HK-2 (cell line): ENCODE measurements at regions not wholly inside any gene's neighbourhood (a gene's known extent, or its start where the extent isn't known, plus 50 kb on each side); places are given as distances from the start of the nearest gene placed in this dataset.

Source experiments
- DNase-seq: peaks from one replicate; pipeline ENCODE4 v3.0.0-alpha.2; 2018; ENCODE audit not compliant: unreplicated experiment

DNA sequence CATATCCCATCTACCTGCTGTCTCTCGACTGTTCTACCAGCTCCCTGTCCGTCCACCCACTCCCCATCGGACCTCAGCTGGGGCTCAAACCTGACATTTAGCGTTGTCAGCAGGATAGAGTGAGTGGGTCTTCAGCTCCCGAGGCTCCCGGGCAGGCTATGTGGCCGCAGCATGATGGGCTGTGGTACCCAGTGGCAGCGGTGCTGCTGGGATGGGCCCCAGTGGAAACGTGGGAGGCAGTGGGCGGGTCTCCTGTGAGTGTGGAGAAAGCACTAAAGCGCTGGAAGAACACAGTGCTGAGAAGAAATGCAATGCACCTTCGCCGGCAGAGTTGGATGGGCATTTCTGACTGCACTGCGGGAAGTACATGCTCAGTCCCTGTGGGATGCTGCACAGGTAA, 204.8 kb upstream of the SYT4 start:
- no peak for DNase-seq

DNA sequence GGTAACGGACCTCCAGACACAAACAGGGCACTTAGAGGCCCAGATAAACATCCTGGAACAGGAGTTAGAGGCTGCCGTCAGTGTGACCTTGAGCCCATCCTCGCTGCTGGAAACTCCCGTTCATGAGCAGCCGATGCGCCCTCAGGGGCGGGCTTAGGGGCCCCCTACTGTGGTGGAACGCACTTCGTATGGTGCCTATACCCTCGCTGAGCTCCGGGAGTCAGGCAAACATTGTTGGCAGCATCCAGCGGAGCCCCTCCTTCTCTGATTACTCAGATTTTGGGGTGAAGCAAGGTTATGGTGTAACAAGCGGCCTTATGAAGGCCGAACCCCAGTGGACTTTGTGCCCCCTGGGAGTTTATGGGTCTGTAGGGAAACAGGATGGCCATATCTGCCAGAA, 205.3 kb upstream of the SYT4 start:
- no peak for DNase-seq

DNA sequence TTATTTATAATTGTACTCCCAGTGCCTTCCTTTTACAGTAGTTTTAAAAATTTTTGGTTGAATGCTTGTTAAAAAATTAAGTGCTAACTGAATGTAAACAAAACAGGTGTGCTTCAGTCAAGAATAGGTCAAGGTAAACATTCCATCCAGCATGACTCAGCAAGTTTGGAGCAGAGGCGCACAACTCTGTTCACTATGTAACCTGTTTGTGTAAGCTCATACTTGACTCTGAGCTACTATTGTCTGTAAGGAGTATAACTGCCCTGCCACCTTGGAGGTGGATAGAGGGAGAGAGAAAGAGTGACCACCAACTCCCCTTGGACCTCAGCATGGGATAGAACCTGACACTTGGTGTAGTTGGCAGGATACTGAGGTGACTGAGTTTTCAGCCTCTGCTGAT, 207.4 kb upstream of the SYT4 start:
- DNase-seq, result no peak

DNA sequence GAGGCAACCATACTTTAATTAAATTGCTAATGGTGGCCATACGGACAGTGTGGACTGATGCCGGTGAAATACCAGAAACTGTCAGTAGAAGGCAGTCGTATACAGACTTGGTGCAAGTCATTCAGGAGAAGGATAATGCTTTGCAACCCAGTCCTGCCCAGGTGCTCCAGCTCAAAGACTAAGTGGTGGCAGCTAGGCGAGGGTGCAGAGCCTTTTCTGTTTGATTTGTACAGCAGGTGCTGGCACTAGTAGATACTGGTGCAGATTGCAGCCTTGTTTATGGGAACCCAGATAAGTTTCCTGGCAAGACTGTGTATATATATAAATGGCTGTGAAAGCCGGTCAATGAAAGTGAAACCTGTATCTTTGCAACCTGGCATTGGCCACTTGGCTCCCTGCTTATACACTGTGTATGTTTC, 208.3 kb upstream of the SYT4 start:
- no peak for DNase-seq

DNA sequence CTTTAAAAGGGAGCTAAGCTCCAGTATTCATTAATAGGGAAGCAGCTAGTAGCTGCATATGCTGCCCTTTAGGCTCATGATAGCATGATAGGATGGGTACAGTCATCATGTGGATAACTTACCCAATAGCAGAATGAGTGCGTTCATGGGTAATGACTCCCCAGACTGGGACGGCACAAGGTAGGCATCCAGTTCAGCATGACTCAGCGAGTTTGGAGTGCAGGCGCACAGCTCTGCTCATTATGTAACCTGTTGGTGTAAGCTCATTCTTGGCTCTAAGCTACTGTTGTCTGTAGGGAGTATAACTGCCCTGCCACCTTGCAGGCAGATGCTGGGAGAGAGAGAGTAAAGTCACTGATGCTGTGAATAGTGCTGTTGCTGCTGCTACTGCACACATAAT, 209.2 kb upstream of the SYT4 start:
- no peak for DNase-seq

DNA sequence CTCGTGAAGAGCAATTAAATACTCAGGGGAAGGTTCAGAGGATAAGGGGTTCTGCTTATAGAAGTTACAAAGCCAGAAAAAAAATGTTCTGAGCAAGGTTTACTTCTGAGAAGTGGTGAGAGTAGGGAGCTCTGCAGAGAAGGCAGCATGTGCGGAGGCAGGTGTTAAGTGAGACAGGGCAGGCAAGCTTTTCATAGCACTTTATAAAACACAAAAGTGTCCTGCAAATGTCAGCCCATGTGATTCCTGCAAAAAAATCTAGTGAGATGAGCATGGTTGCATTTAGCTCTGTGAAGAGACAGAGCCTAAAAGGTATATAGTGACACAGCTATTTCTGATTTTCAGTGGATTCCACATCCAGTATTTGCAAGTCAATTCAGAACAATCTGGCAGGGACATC, 223.8 kb upstream of the SYT4 start:
- no peak for DNase-seq

DNA sequence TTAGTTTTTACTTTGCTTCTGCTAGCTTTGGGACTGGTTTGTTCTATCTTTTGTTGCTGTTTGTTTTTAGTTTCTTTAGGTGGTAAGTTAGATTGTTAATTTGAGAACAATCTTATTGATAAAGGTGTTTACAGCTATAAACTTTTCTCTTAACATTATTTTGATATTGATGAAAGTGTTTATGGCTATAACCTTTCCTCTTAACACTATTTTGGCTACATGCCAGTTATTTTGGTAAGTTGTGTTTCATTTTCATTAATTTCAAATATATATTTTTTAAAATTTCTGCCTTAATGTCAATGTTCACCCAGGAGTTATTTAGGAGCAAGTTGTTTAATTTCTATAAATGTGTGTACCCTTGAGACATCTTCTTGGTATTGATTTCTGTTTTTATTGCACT, 229.6 kb upstream of the SYT4 start:
- DNase-seq, result no peak

DNA sequence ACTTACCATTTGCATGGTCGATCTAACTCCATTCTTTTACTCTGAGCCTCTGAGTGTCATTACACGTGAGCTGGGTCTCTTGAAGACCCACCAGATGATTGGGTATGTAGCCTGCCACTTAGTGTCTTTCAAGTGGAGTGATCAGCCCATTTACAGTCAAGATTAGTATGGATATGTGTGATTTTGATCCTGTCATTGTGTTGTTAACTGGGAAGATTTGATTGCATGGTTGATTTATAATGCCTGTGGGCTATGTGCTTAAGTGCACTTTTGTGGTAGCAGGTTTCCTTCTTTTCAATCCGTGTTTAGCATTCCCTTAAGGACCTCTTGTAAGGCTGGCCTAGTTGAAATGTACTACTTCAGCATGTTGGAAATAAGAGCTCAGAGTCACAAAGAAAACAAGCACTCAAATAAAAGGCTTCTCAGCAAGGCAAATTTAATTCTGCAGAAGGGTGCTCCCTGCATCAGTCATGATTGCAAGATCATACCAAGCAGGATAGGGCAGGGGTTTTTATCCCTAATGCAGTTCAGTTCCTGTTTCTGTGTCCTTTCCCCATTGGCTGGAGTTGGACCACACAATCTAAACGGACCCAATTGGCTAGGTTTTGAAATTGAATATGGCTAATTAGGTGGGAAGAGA, 230.7 kb upstream of the SYT4 start:
- DNase-seq, result no peak

DNA sequence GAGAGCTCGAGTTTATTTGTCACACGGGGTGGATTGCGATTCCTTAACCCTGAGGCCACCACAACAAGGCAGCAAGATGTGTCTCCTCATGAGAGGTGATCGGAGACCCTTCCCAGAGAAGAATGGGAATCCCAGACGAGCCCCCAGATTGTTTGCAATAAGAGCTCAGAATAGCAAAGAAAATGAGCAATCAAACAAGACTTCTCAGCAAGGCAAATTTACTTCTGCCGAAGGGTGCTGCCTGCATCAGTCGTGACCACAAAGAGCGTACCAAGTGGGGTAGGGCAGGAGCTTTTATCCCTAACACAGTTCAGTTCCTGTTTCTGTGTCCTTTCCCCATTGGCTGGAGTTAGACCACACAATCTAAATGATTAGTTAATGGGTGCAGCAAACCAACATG, 237.5 kb upstream of the SYT4 start:
- no peak for DNase-seq

DNA sequence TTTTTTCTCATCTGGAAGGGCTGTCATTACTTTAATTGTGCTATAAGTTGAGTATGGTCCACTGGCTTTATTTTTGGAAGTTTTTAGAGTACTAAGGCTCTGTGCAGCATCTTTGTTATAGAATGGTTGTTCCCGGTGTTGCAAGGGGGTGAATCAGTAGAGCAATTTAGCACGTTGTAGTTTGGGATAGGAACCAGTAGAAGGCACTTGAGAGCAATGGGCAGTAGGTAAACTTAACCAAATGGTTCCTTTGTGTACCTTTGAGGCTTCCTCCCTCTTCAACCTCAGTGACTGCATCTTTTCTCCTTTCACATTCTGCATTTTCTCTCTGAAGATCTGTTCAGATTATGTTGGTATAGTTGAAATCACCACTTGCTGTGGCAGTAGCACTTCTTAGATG, 238.2 kb upstream of the SYT4 start:
- DNase-seq, result no peak

DNA sequence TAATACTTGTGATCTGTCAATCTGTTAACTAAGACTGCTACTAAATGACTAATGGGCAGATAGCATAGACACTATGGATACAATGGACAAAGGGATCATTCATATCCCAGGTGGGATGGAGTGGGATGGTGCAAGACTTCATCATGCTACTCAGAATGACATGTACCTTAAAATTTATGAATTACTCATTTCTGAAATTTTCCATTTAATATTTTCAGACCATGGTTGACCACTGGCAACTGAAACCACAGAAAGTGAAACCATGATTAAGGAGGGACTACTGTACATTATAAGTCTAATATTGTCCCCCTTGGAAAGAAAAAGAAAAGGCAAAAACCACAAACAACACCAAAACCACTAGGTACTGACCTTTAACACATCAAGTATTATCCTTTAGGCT, 247.0 kb upstream of the SYT4 start:
- no peak for DNase-seq

DNA sequence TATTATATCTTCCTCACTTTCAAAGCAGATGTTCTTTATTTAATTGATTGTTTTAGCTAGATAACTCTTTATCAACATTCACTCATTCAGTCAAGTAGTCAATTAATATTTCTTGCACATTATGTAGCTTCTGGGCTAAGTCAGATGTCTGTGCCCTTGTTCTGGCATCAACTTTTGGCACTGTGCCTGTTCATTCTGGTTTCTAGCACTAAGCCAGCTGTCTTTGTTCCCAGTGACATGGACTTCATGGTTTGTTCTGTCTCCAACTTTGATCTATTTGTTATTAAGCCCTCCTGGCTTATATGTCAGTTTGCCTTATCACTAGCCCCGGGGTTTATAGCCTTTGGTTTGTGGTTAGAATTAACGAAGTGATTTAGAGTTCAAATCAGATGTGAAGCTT, 247.9 kb upstream of the SYT4 start:
- DNase-seq, result no peak

DNA sequence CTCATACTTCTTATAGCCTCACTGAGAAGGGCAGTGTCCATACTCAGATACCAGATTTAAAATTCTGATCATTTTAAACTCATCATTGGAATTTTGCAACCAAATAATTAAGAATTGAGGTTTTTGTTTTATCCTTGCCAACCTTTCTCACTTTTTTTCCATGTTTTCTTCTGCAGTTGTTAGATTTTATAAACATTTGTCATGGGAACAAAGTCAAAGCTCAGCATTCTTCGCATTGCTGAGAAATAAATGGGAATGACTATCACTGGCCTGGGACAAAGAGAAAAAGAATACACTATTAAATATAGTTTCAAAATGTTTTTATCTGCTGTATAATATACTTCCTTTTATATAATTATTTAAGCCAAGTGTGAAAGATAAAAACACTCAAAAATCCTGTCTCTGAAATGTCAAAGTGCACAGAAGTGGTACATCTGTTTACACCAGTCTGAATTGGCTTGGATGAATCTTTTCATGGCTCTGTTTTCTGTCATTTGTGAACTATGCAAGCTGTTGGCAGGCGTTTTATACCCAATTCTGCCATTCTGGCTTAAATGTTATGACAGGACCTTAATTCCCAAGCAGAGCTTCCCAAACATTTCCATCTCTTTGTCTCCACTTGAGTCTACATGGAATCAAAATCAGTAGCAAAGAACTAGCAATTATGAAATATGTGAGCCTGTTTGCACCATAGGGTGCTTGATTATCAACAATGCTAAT, 249.3 kb upstream of the SYT4 start:
- DNase-seq, result no peak

DNA sequence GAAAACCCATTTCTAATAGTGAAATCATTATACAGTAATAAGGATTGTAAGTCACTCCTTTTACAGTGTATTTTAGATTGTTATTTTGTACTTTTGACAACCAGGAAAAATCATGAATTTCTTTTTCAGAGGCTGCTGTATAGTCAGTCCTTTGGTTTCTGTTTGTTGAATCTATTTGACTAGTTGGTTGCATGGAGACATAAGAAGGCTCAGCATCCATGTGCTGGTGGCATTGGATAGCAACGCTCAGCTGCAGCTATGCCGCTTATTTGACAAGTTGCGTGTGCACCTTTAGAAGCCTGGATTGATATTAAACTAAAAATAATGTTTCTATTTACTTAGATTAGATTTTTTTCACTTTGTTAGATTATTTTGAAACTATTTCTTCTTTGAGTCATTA, 254.1 kb upstream of the SYT4 start:
- DNase-seq, result no peak

DNA sequence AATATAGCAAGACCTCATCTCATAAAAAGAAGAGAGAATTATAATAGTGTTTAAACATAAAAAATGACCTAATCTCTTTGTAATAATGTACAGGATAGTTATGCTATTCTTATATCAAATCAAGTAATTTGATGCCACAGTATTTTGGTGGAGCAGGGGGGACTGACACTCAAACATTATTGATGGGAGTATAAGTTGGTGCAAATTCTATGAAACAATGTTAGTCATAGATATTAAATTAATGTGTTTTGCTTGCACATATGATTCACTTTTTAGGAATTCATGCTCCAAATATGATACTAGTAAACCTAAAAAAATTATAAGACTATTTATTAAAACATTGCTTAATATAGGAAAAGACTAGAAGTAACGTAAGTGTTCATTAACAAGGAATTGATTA, 256.1 kb upstream of the SYT4 start:
- DNase-seq, result no peak

DNA sequence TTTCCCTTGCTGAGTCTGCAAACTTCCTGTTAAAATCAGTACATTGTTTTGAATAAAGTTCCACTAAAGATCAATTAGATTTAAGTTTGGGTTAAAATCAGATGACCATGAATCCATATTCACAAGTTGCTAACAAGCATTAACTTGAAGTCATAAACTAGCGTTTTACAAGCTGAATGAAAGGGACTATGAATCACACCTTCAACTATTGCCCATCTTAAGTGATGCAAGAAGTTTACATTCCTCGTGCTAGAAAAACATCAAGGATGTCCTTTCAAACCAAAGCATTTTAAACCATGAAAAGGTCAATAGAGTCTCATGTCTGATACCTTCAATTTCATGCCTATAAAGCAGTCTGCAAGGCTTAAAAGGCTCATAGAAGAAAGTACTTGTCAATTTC, 257.2 kb upstream of the SYT4 start:
- no peak for DNase-seq

DNA sequence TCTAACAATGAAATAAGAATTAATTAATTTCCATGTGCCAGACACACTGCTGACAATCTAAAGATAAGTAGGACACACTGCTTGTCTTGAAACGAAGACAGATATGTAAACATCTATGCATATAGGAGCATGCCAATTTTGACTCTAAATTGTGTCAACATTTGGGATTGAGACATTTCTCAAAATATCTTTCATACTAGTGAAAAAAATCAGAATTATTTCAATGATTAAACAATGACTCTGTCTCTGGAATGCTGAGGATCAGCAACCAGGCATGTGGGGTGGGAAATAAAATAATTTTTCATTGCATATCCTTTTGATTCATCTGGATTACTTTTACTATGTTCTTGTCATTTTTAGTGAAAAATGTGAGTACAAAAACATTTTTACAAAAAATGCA, 262.6 kb upstream of the SYT4 start:
- no peak for DNase-seq

DNA sequence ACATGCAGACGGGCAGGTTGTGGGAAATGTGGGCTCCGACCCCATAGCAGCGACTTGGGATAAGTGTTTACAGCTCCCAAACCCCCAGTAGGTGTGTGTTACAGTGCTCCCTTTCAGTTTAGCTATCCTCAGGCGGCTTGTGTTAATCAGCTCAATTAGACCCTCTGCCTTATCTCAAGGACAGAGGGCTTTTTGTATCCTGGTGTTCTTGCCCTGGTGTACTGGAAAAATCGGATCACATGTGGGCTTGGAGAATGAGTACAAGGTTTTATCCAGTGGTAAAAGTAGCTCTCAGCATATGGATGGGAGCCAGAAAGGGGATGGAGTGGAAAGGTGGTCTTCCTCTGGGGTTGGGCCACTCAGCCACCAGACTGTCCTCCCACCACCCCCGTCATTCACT, 264.7 kb upstream of the SYT4 start:
- DNase-seq, result no peak

DNA sequence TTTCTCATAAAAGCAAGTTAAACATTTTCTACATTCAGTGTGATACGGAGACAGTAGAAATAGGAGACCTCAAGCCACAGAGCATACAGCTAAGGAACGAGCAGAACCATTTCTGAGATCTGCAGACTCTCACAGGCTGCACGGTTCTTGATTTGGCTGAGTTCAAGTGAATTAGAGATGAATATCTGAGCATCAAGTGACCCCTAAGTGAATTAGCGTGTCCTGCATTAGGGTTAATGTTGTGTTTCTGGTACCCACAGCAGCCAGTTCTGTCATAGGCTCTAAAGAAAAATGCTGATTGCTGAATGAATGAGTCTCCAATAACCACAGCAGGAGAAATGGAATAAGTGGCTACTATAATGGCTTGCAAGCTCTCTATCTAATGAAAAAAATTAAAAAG, 265.9 kb upstream of the SYT4 start:
- no peak for DNase-seq

DNA sequence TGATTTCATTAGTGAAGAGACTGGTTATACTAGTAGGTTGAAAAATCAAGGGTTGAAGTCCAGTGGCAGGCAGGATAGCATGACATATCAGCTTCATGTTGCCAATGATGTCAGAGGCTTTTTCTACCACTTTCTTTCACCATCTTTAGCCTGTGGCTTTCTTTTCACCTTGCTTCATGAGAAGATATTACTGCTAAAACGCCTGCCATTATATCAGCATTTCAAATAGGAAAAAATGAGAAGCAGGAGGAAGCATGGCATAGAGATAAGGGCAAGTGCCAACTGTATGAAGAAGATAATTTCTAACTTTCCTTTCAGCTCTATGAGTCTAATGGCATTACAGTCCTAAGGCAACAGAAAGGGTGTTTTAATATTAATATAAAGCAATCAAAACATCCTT, 270.2 kb upstream of the SYT4 start:
- no peak for DNase-seq

DNA sequence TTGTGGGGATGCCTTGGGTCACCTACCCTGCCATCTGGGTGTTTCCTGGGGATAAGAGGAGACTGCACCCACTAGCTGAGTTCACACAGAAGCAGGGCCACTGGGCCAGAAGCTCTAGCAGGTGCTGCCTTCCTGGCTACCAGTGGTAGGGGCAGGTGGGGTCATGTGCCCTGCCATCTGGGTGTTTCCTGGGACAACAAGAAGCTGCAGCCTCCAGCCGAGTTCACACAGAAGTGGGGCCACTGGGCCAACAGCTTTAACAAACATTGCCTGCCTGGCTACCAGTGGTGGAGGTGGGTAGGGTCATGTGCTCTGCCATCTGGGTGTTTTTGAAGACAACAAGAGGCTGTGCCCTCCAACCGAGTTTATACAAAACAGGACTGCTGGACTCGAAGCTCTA, 282.2 kb upstream of the SYT4 start:
- DNase-seq, result no peak

DNA sequence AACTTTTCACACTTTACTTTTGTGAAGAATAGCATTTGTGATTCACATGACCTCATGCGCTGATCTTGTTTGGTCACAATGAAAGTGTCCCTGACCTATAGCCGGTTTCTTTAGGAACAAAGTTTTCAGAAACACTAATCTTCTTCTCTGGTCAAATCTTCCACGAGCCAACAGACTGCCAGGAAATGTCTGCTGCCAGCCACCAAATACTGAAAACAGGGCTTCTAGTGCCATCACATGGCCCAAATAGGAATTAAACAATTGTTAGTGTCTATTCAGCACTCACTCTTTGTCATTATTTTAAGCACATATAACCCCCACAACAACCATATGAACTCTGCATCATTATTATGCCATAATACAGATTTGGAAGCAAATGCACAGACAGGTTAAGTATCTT, 286.5 kb upstream of the SYT4 start:
- DNase-seq, result peak; percentile 8

DNA sequence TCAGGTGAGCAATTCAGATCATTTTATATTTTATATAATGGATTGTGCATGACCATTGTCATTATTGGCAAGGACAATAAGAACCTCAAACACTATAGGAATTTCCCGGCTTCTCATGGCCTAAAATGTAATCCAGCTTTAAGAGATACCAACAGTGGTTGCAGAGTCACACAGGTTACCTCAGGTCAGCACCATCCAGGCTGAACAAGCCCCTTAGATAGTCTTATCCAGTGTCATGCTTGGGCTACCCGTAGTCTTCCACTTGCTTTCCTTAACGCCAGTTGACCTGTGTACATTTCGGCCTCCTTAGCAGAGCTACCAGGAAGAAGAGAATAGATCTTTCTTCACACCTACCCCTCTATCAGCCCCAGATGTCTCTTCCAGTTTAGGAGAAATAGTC, 293.3 kb upstream of the SYT4 start:
- DNase-seq, result no peak

DNA sequence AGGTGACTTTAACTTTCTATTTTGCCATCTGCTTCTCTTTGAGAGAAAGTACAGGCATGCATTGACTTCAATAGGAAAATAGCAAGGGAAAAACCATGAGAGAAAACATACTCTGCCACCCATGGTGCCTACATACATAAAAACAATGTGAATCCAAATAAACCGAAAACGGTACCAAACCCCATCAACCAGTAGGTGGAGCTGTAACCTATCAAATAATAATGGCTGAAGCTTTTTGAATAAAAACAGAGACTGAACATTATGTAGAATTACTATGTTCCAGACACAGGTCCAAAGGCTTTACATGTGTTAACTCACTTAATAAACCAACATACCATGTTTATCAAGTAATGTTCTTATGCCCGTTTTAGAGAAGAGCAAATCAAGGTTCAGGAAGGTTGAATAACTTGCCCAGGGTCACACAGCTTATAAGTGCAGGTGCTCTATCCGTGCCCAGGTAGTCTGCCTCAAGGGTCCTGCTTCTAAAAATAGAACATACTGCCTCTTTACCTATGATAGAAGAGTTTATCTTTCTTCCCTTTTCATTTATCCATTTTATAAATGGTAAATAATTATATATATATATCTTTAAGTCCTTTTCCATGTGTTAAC, 293.9 kb upstream of the SYT4 start:
- DNase-seq, result no peak
